Ramos (cell line): ENCODE measurements at regions not wholly inside any gene's neighbourhood (a gene's known extent, or its start where the extent isn't known, plus 50 kb on each side); places are given as distances from the start of the nearest gene placed in this dataset.
"Not testable (repeated sequence)": the region's sequence is repeated elsewhere in the genome, so short reads cannot be mapped to it uniquely, and the experiment has no call there.

ENCODE experiments used
- in situ Hi-C: fragments of 300-500 bp; cut with MboI; formaldehyde crosslinking; loops from one replicate; pipeline ENCODE4 v1.14.3; 2022; ENCODE audit warnings: low sequenced_read_pairs; ENCODE audit not compliant: unreplicated experiment

DNA sequence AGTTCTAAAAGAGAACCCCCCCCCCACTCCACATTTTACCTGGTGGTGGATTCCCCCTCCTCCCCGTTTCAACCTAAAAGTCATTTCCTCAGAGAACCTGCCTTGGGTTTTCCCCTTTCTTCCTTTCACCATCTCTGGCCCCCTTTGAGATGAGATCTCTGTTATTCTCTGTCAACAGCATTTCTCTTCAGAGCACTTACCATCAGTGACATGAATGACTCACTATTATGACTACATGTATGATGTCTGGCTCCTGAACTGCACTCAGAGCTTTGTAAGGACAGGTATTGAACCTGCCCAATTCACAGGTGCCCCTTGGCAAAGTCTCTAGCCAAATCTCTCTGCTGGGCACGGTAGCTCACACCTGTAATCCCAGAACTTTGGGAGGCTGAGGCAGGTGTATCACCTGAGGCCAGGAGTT is 61.4 kb upstream of the JARID2 start:
- in situ Hi-C loops: no loop called here

- in situ Hi-C loops: not testable (repeated sequence)
Measured at GRCh38 chr6:15185111-15185510, 60.8 kb upstream of the JARID2 start.

GRCh38 chr6:15193451-15193850 is 52.4 kb upstream of the JARID2 start:
- in situ Hi-C loops: not testable (repeated sequence)

GRCh38 chr6:15194453-15194852 is 51.4 kb upstream of the JARID2 start:
- in situ Hi-C loops: no loop called here
